Medulla oblongata (tissue), 1 donor: ENCODE measurements at regions not wholly inside any gene's neighbourhood (a gene's known extent, or its start where the extent isn't known, plus 50 kb on each side); places are given as distances from the start of the nearest gene placed in this dataset.
"Not testable (repeated sequence)": the region's sequence is repeated elsewhere in the genome, so short reads cannot be mapped to it uniquely, and the experiment has no call there.

Source experiments
- DNase-seq: peaks from one replicate; pipeline ENCODE4 v3.0.0-alpha.2; 2015; ENCODE audit errors: extremely low spot score

DNA sequence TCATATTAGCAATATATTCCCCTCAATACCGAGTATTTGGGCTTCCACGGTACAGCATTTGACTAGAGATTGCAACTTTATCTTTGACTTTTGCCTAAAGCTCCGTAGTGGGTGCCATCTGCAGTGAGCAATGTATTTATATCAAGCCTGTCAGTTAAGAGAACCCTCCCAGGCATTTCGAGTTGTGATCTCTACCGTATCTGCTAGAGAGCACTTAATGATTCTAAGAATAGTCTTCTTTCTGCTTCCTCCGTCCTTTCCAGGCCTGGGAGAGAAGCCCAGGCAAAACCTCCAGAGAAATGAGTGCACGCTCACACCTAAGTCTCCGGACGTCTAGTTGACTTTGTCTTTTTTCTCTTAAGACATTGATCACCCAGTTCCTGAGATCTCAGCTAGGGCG is 210.6 kb downstream of the KLF6 start:
- DNase-seq = no peak

DNA sequence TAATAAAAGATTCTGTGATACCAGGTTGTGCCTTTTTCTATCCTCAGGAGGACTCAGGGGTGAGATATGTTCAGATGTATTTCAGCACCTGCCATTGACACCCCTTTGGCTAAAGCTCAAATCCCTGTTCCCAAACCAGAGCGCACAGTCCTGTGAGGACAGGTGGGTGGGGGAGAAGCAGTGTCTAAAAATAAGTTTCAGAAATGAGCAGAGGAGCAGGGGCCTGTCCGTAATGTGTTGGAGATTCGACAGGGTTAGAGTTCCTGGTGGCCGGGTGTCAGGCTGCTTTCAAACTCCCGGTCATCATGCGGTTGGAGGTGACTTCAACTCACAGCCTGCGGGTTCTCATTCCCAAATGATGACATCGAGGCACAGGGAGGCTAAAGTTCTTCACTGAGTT is 211.5 kb downstream of the KLF6 start:
- DNase-seq = no peak

- DNase-seq = no peak
Observed at GRCh38 chr10:3571310-3571825, 213.6 kb downstream of the KLF6 start.

- DNase-seq = no peak
Observed at GRCh38 chr10:3570855-3571266, 214.1 kb downstream of the KLF6 start.

GRCh38 chr10:3570131-3570729 is 214.8 kb downstream of the KLF6 start:
- peak; percentile 24 for DNase-seq

DNA sequence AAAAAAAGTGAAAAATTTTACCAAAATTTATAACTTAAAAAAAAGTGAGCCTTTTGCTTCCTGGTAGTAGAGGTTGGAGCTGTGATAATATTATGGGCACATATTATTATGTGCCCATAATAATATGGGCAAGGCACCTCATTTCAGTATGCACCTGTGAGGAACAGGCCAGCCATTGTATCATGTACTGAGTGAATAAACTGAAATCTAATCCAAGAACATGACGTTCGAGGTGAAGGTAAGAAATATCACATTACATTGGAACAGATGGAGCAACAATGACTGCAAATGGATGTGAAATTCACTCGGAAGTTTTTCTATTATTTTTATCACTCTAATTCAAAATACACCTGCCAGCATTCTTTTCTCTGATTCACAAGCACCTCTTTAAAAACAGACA is 216.0 kb downstream of the KLF6 start:
- DNase-seq = no peak

GRCh38 chr10:3568392-3568791 is 216.6 kb downstream of the KLF6 start:
- DNase-seq = no peak

DNA sequence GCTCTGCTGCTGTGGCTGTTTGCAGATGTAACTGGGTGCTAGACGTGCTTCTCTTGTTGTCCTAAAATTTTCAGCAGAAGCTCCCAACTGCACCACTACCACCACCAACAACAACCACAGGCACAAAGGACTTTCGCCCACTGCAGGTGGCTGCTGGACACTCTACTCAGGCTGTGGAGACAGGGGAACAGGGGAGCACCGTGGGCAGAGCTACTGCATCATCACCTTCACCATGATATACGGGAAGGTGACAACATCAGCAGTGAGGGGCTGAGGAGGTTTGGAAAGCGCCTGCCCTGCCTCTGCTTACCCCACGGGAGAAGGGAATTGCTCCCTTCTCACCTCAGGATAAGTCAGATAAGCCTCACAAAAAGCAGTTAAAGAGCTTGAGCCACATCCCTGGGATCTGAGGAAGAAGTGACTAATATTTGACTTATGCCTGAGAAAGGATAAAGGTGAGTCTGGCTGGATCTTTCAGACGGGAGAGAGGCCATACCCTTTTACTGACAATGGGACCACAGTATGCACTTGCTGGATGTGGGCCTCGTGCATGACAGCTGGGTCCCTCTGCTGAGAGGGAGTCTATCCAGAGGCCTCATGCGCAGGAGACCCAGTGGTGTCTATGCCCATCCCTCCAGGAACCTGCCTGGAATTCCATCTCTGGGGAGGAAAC is 217.6 kb downstream of the KLF6 start:
- no peak for DNase-seq

GRCh38 chr10:3566627-3567026 is 218.4 kb downstream of the KLF6 start:
- DNase-seq = no peak

DNA sequence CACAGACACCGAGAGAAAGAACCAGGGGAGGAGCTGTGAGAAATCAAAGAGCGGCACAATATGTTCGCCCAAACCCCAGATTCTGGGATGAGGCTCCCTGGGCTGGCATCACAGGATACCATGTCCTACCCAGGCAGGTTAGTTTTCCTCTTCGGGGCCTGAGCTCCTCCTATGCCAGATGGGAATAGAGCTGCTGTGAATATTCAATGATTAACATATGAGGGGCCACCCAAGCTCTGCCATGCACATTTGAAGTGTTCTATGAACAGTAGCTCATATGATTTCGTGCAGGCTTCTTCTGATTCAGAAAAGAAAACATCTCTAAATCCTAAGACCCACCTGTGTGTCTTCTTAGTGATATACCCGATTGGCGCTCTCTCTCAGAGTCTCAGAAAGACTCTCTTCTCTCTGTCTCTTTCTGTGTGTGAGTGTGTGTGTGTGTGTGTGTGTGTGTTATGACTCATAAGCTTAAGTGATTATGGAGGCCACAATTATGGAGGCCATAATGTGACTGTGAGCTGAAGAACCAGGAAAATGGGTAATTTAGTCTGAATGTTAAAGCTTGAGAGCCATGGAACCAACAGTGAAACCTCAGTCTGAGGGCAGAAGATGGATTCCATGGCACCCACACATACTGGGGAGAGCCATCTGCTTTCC is 220.5 kb downstream of the KLF6 start:
- DNase-seq = no peak

- DNase-seq = no peak
Observed at GRCh38 chr10:3563298-3563697, 221.7 kb downstream of the KLF6 start.

- not testable (repeated sequence) for DNase-seq
Observed at GRCh38 chr10:3560628-3561027, 224.4 kb downstream of the KLF6 start.

- DNase-seq = no peak
Observed at GRCh38 chr10:3559527-3559926, 225.5 kb downstream of the KLF6 start.

- no peak for DNase-seq
Observed at GRCh38 chr10:3559011-3559410, 226.0 kb downstream of the KLF6 start.

- DNase-seq = not testable (repeated sequence)
Observed at GRCh38 chr10:3556191-3557017, 228.6 kb downstream of the KLF6 start.

DNA sequence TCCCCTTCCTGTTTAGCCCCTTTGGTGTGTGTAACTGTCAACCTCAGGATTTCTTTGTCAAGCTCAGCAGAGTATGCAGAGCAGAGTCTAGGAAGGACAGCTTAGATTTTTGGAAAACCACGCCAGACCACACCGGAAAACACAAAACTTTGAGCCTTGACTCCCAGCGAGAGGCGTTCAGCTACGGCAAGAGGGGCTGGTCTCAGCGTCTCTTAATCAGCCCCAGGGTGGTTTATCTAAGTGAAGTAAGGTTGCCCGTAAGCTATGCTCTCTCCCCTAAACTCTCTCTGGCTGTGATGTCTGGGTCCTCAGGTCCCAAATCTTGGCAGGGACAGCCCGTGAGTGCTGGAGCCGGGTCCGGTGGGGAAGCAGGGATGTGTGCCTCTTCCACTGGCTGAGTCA is 230.9 kb downstream of the KLF6 start:
- DNase-seq = no peak

DNA sequence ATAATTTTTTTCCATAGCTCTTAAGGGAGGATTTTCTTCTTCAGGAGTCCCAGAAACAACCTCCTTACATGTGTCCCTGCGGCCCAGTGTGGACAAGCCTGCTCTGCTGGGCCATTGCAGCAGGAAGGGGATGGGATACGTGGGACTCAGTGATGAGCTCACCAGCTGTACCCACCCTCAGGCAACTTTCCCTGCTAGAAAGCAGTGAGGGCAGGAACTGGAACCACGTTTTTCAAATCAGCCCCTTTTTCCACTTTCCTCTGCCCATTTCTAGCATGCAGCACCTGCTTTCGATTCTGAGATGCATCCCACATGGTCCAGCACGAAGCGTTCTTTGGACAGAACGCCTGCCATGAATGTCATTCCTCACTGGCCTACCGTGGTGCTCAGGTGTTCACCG is 232.7 kb downstream of the KLF6 start:
- DNase-seq = no peak

DNA sequence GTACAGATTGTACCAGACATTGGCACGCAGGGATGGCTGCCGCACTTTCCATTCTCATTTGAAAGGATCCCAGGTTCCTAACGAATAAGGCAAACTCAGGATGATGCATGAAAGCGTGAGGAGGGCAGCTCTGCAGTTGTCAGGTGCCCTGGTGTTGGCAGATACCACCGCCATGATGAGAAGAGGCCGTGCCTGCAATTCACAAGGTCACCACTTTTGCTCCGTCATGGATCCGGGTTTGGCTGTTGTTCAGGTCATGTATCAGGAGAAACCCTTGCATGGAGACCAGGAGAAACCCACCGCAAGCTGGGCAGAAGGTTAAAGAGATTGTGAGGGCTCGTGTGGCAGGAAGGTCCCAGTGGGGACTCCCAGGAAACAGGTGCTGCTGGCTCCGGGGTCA is 233.2 kb downstream of the KLF6 start:
- DNase-seq = no peak

DNA sequence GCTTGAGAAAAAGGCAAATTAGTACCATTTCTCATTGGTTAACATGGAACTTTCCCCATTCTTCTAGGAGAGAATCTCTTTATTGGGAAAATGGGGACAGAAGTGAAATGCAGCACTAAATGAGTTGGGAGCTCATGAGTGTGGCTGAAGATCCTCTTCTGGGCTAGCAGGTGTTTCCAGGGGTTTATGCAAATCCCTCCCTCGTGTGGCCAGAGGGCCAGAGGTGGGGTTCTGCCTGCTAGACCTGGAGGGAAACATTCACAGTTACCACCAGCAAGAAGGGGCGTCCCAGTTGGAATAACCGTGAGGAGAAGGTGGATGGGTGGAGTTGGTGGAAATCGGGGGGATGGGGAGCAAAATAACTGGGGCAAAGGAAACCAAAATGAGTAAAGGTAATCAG is 235.9 kb downstream of the KLF6 start:
- no peak for DNase-seq

GRCh38 chr10:3548702-3549101 is 236.3 kb downstream of the KLF6 start:
- DNase-seq = no peak

DNA sequence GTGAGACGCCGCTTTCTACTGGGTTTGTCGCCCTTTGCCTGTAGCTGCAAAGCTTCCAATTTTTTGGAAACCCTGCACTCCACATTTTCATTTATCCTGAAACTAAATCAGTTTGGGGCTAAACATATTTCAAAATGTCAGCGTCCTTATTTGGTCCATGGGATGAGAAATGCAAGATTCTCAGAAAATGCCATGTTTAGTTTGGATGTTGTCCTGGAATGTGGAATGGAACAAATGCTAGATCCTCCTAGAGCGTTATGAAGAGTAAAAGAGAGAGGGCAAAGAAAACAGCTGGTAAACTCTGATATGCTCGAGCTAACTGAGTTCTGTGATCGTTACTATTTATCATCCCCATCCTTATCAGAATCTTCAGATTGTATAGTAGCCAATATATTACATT is 236.9 kb downstream of the KLF6 start:
- DNase-seq = no peak

- DNase-seq = no peak
Observed at GRCh38 chr10:3544561-3544960, 240.4 kb downstream of the KLF6 start.
